ENCODE measurements at regions not wholly inside any gene's neighbourhood (a gene's known extent, or its start where the extent isn't known, plus 50 kb on each side); places are given as distances from the start of the nearest gene placed in this dataset.

DNA sequence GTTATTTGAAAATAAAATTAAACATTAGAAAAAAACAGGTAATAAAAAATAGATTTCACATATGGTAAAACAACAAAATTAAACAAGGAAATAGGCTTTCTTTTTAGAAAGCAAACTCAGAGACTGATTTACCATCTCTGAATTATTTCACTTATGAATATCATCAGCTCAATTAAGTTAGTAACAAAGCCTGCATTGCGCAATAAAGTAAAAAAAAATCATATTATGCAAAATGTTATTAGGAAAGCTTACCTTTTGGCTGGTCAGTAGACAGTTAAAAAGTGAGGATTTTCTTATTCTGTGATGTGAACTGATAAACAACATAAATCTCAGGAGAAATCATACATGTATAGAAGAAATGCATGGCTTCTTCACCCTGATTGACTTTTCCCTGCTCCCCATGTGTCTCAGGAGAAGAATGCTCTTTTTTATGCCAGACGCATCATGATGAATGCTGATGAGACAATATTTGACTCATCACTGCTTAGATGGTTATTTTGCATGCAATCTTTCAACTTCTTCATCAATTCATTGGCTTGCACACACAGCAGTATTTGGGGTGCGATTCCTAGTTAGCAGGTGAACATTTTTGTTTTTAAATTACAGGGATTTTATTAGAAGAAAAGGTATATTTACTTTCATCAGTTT is 124.5 kb upstream of the USP15 start:
- TF ChIP-seq, protein P1, sequence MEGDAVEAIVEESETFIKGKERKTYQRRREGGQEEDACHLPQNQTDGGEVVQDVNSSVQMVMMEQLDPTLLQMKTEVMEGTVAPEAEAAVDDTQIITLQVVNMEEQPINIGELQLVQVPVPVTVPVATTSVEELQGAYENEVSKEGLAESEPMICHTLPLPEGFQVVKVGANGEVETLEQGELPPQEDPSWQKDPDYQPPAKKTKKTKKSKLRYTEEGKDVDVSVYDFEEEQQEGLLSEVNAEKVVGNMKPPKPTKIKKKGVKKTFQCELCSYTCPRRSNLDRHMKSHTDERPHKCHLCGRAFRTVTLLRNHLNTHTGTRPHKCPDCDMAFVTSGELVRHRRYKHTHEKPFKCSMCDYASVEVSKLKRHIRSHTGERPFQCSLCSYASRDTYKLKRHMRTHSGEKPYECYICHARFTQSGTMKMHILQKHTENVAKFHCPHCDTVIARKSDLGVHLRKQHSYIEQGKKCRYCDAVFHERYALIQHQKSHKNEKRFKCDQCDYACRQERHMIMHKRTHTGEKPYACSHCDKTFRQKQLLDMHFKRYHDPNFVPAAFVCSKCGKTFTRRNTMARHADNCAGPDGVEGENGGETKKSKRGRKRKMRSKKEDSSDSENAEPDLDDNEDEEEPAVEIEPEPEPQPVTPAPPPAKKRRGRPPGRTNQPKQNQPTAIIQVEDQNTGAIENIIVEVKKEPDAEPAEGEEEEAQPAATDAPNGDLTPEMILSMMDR (IDR thresholded peaks at IDR 0.05): no peak
- TF ChIP-seq POLR2A (IDR thresholded peaks at IDR 0.05): no peak

Measured in adrenal gland (tissue), 5 donors.